ENCODE measurements at regions not wholly inside any gene's neighbourhood (a gene's known extent, or its start where the extent isn't known, plus 50 kb on each side); places are given as distances from the start of the nearest gene placed in this dataset.

GRCh38 chr3:177906126-177906511 is 630.1 kb upstream of the KCNMB2 start:
- H2BK120ac ChIP-seq (replicated peaks; ENCODE audit: low read depth, low read length), result no peak overlapping the region
- H3K56ac ChIP-seq (replicated peaks; ENCODE audit: insufficient read length, low read depth, low read length), result no peak overlapping the region
- H3K4me2 ChIP-seq (ENCODE audit: insufficient read depth in 1 of 2, low read depth in 2 of 2, low read length in 2 of 2), result no peak overlapping the region
- no peak overlapping the region for H2AK5ac ChIP-seq (ENCODE audit: low read depth, low read length)
- no peak overlapping the region for H3K18ac ChIP-seq (ENCODE audit: extremely low read depth, low read length)
- no peak overlapping the region for H2BK15ac ChIP-seq (ENCODE audit: low read length)
- peaks cover 0 to 3% (median 0%) of the 10 kb centered on the region in 4 experiments; a peak in 1 of 7 replicates for H3K4me1 ChIP-seq (replicated peaks in 1 of 4; ENCODE audit: control insufficient read depth in 3 of 4, insufficient read depth in 4 of 4, low read length in 3 of 4)
- H3K9me3 ChIP-seq (ENCODE audit: insufficient read depth in 2 of 2, low read depth in 1 of 2, low read length in 1 of 2), result no peaks in the 10 kb centered on the region
- no peaks in the 10 kb centered on the region for H3K27me3 ChIP-seq (replicated peaks in 1 of 4; ENCODE audit: control insufficient read depth in 3 of 4, extremely low read depth in 1 of 4, insufficient read depth in 3 of 4, low read length in 3 of 4)
- H4K8ac ChIP-seq (ENCODE audit: extremely low read depth, insufficient read depth, low read length), result no peak overlapping the region
- H3K23ac ChIP-seq (ENCODE audit: insufficient read length), result no peak overlapping the region
- no peak overlapping the region for H2BK5ac ChIP-seq (ENCODE audit: low read depth, low read length)
- peak overlapping the region; percentile 85; the same call in 1 of the 2 replicates for H2AFZ ChIP-seq (ENCODE audit: low read length)
- DNase-seq (ENCODE audit: low read depth in 1 of 2, low spot score in 2 of 2) (no peak), FAIRE-seq (no peak)
- H2BK20ac ChIP-seq (ENCODE audit: low read length), result no peak overlapping the region
- no peak overlapping the region for H3K9ac ChIP-seq (replicated peaks in 1 of 4; ENCODE audit: extremely low read depth in 1 of 4, low read depth in 3 of 4, low read length in 3 of 4)
- no peaks in the 10 kb centered on the region for H3K23me2 ChIP-seq (ENCODE audit: low read depth, low read length)
- no peak overlapping the region for H4K5ac ChIP-seq (ENCODE audit: insufficient read length, low read depth, low read length)
- H3K4me3 ChIP-seq (ENCODE audit: extremely low read depth in 1 of 4, insufficient read depth in 2 of 4, low read depth in 3 of 4, low read length in 4 of 4), result no peak overlapping the region
- no peaks in the 10 kb centered on the region for H3K79me2 ChIP-seq (ENCODE audit: control insufficient read depth in 1 of 2, insufficient read depth in 2 of 2, low read length in 2 of 2)
- H4K91ac ChIP-seq (replicated peaks; ENCODE audit: insufficient read length, low read length), result no peak overlapping the region
- H2BK12ac ChIP-seq (ENCODE audit: low read depth, low read length), result no peak overlapping the region
- H3K79me1 ChIP-seq (ENCODE audit: low read depth, low read length), result no peaks in the 10 kb centered on the region
- WGBS, 2 experiments (ENCODE audit: extremely low coverage in 1 of 2, insufficient coverage in 1 of 2, insufficient read length in 1 of 2, insufficient replicate concordance in 2 of 2, low coverage in 1 of 2, low lambda C conversion rate in 2 of 2, missing lambda C conversion rate in 1 of 2), result 75% methylated on average over 4 of the region's 4 CpGs; no CpG with 5 or more reads in 1 of the 2 experiments
- no peak overlapping the region for H3K14ac ChIP-seq (ENCODE audit: insufficient read length)
- peak; percentile 18; the same call in 1 of the 2 replicates for TF ChIP-seq TEAD4 (IDR thresholded peaks at IDR 0.05; ENCODE audit: low read depth, low read length)
- TF ChIP-seq TBP (IDR thresholded peaks at IDR 0.05; ENCODE audit: low read depth, low read length), result no peak
- TF ChIP-seq CTCF (IDR thresholded peaks at IDR 0.05; ENCODE audit: control extremely low read depth in 1 of 3, insufficient read depth in 1 of 3, low read depth in 1 of 3, low read length in 3 of 3), result no peak
- no peak for TF ChIP-seq CREB1 (IDR thresholded peaks at IDR 0.05)
- no peak overlapping the region for H3K4ac ChIP-seq (replicated peaks; ENCODE audit: insufficient read length, low read depth, low read length)
- H3K36me3 ChIP-seq (ENCODE audit: control insufficient read depth in 2 of 4, insufficient read depth in 4 of 4, low read length in 3 of 4), result no peaks in the 10 kb centered on the region
- no peaks in the 10 kb centered on the region for H4K20me1 ChIP-seq (replicated peaks in 1 of 2; ENCODE audit: control insufficient read depth in 1 of 2, insufficient read depth in 2 of 2, low read length in 2 of 2)
- ChIA-PET POLR2A (ENCODE audit: partially characterized antibody) (no interaction called here), CTCF (ENCODE audit: partially characterized antibody) (interaction anchor here (1.0 to 1.3 kb wide), 3 partner anchors 13 to 479 kb away, joined by 3 to 5 read pairs (median 3); no protein-coding TSS in a partner anchor)
- no peak overlapping the region for H3K27ac ChIP-seq (ENCODE audit: low read depth, low read length)
